ENCODE measurements at regions not wholly inside any gene's neighbourhood (a gene's known extent, or its start where the extent isn't known, plus 50 kb on each side); places are given as distances from the start of the nearest gene placed in this dataset.
"Not testable (repeated sequence)": the region's sequence is repeated elsewhere in the genome, so short reads cannot be mapped to it uniquely, and the experiment has no call there.

DNA sequence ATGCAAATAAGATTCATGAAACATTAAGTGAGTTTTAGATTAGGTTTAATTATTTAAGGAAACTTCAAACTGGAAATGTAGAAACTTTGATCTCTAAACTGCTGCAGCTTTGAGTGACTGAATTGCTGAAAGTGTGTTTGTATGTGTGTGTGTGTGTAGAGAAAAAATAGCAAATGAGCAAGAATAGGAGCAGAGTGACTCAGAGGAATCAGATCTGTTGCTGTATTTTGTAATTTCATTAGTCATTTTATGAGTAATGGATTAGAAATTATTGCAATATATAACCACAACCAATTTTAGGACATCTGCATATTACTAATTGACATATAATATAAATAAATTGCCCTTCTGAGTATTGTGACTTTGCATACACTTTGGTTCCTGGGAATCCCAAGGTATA is 52.8 kb upstream of the SLC9A9 start:
- no peak for ATAC-seq
- H3K27me3 Mint-ChIP-seq: no peaks in the 10 kb centered on the region
- no peak overlapping the region for H3K4me3 Mint-ChIP-seq

DNA sequence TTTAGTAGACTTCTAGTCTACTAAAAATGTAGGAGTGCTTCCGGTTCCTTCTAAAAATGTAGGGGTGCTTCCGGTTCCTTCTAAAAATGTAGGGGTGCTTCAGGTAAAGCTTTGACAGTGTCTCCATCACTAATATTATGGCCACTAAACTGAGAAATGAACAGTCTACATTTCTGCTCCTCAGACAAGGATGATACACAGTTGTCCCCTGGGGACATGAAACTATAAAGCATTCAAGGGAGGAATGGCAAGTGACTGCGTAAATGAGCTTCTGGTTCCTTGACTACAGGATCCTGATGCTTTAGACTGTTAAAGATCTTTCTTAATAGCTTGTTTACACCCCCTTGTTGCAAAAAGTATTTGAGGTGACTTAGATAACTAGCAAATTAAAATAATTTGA is 53.9 kb upstream of the SLC9A9 start:
- no peak overlapping the region for H3K27ac Mint-ChIP-seq
- no peaks in the 10 kb centered on the region for H3K9me3 Mint-ChIP-seq
- no peaks in the 10 kb centered on the region for H3K27me3 Mint-ChIP-seq
- no peaks in the 10 kb centered on the region for H3K36me3 Mint-ChIP-seq
- no peak for ATAC-seq
- no peaks in the 10 kb centered on the region for H3K4me1 Mint-ChIP-seq
- no peak overlapping the region for H3K4me3 Mint-ChIP-seq

More for the DNA sequence above, 52.8 kb upstream of the SLC9A9 start:
- no peaks in the 10 kb centered on the region for H3K36me3 Mint-ChIP-seq
- H3K9me3 Mint-ChIP-seq: no peaks in the 10 kb centered on the region
- no peak overlapping the region for H3K27ac Mint-ChIP-seq
- no peaks in the 10 kb centered on the region for H3K4me1 Mint-ChIP-seq

DNA sequence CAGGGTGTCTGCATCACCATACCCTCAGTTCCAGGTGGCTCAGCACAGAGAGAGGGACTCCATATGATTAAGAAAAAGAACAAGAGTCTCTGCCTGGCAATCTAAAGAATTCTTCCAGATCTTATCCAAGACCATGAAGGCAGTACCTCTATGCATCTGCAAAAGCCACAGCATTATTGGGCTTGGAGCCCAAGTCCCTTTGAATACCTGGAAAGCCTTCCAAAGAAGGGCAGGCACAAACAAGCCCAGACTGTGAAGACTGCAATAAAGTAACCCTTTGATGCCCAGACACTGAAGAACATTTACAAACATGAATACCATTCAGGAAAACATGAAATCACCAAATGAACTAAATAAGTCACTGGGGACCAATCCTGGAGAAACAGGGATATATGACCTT is 60.9 kb upstream of the DIPK2A start:
- H3K27ac Mint-ChIP-seq: peak overlapping the region; percentile 45
- peaks cover 43% of the 10 kb centered on the region for H3K27me3 Mint-ChIP-seq
- H3K36me3 Mint-ChIP-seq: no peaks in the 10 kb centered on the region
- peaks cover 5% of the 10 kb centered on the region for H3K4me1 Mint-ChIP-seq
- ATAC-seq: no peak
- H3K4me3 Mint-ChIP-seq: no peak overlapping the region
- H3K9me3 Mint-ChIP-seq: peaks cover 3% of the 10 kb centered on the region

DNA sequence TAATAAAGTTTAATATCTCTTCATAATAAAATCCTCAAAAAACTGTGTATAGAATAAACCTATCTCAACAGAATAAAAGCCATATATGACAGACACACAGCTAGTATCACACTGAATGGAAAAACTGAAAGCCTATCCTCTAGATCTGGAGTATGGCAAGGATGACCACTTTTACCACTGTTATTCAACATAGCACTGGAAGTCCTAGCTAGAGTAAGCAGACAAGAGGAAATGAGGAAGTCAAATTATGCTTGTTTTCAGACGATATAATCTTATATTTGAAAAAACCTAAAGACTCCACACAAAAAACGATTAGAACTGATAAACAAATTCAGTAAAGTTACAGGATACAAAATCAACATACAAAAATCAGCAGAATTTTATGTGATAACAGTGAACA is 57.4 kb upstream of the DIPK2A start:
- Mint-ChIP-seq H3K4me1 (peaks cover 13% of the 10 kb centered on the region), H3K27ac (no peak overlapping the region), H3K4me3 (no peak overlapping the region), H3K27me3 (peaks cover 34% of the 10 kb centered on the region), H3K36me3 (no peaks in the 10 kb centered on the region), H3K9me3 (peaks cover 3% of the 10 kb centered on the region)
- ATAC-seq: no peak

DNA sequence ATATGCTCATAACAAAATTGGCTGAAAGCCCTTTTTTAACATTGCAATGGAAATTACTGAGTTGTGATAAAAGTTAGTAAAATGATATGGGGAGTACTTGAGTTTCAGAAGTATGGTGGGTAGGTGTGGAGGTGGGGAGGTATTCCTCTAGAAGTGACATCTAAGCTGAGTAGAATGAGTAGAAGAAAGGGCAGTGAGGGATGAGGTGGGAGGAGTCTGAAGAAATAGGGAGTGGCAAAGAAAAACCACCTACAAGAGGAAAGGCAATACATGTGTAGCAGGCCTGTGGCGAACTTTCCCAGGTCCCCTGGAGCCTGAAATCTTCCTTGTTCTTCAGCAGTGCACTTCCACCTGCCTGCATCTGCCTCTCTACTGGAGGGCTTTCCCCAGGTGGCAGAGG is 52.8 kb upstream of the DIPK2A start:
- Mint-ChIP-seq H3K36me3 (no peaks in the 10 kb centered on the region), H3K9me3 (peaks cover 3% of the 10 kb centered on the region), H3K27ac (peak overlapping the region; percentile 38), H3K27me3 (no peaks in the 10 kb centered on the region), H3K4me3 (no peak overlapping the region), H3K4me1 (peaks cover 42% of the 10 kb centered on the region)
- ATAC-seq: no peak

DNA sequence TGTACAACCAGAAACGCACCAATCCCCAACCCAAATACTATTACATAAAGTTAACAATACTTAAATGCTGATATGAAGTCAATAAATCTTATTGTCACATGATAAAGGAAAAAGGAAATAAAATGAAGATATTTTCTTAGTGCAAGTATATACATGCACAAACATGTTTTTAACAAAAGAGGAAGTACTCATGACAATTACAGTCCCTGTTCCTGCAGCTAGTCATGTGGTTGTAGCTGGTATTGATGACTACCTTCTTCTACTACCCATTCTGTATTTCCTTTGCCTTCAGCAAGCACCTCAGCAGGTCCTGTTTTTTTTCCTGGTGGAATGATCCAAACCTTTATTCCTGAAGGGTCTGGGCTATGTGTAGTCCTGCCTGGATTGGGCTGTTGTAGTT is 50.4 kb upstream of the DIPK2A start:
- H3K27me3 Mint-ChIP-seq, ATAC-seq, H3K4me3 Mint-ChIP-seq, H3K36me3 Mint-ChIP-seq, H3K9me3 Mint-ChIP-seq: not testable (repeated sequence)
- Mint-ChIP-seq H3K27ac (peak overlapping the region; percentile 65), H3K4me1 (peaks cover 60% of the 10 kb centered on the region)
